ENCODE measurements at regions not wholly inside any gene's neighbourhood (a gene's known extent, or its start where the extent isn't known, plus 50 kb on each side); places are given as distances from the start of the nearest gene placed in this dataset.

DNA sequence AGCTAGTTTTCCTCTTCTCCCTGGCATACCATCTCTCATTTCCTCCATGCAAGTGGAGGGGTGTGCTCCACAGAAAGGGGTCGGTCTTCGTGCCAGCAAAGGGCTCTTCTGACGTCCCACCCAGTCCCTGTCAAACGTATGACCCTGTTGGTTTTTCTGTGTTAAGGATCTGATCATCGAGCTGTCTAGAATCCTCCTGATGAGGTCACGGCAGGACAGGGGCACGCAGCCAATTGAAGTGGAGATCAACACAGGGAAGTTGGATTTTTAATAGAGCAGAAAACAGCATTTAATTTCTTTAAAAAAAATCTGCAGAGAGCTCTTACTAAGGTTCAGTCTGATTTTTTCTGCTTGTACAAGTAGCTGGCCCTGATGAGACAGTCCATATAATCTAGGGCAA lies 339.4 kb downstream of the TEX29 start:
- H3K9me2 ChIP-seq (ENCODE audit: insufficient read depth, low read length) = no peaks in the 10 kb centered on the region
- no peaks in the 10 kb centered on the region for H3K27me3 ChIP-seq (ENCODE audit: insufficient read depth, low read depth, low read length)
- no peaks in the 10 kb centered on the region for H3K79me2 ChIP-seq (replicated peaks; ENCODE audit: insufficient read depth, low read length)
- H4K20me1 ChIP-seq (ENCODE audit: insufficient read depth) = no peaks in the 10 kb centered on the region
- H3K4me3 ChIP-seq (ENCODE audit: low read length) = no peak overlapping the region
- no peaks in the 10 kb centered on the region for H3F3A ChIP-seq (ENCODE audit: insufficient read depth, low read length, poor library complexity, severe bottlenecking)
- H3K9ac ChIP-seq (ENCODE audit: low read length) = no peak overlapping the region
- no peak overlapping the region for H2AFZ ChIP-seq (ENCODE audit: low read depth, low read length)
- TF ChIP-seq EZH2 (IDR thresholded peaks at IDR 0.05; ENCODE audit: borderline replicate concordance, insufficient read depth, low read length, poor library complexity, severe bottlenecking) = no peak
- TF ChIP-seq POLR2AphosphoS5 (IDR thresholded peaks at IDR 0.05) = no peak
- TF ChIP-seq, protein P1, sequence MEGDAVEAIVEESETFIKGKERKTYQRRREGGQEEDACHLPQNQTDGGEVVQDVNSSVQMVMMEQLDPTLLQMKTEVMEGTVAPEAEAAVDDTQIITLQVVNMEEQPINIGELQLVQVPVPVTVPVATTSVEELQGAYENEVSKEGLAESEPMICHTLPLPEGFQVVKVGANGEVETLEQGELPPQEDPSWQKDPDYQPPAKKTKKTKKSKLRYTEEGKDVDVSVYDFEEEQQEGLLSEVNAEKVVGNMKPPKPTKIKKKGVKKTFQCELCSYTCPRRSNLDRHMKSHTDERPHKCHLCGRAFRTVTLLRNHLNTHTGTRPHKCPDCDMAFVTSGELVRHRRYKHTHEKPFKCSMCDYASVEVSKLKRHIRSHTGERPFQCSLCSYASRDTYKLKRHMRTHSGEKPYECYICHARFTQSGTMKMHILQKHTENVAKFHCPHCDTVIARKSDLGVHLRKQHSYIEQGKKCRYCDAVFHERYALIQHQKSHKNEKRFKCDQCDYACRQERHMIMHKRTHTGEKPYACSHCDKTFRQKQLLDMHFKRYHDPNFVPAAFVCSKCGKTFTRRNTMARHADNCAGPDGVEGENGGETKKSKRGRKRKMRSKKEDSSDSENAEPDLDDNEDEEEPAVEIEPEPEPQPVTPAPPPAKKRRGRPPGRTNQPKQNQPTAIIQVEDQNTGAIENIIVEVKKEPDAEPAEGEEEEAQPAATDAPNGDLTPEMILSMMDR (IDR thresholded peaks at IDR 0.05; ENCODE audit: poor library complexity, severe bottlenecking) = no peak
- no peak for TF ChIP-seq SMC3 (conservative IDR thresholded peaks at IDR 0.05; ENCODE audit: poor library complexity)
- TF ChIP-seq MXI1 (conservative IDR thresholded peaks at IDR 0.05; ENCODE audit: poor library complexity, severe bottlenecking) = no peak
- H3K36me3 ChIP-seq (ENCODE audit: insufficient read depth, low read length) = no peaks in the 10 kb centered on the region
- no peak overlapping the region for H3K27ac ChIP-seq (ENCODE audit: low read length)
- no peak overlapping the region for H3K4me2 ChIP-seq (ENCODE audit: low read length)
- no peaks in the 10 kb centered on the region for H3K9me3 ChIP-seq (ENCODE audit: low read length)

DNA sequence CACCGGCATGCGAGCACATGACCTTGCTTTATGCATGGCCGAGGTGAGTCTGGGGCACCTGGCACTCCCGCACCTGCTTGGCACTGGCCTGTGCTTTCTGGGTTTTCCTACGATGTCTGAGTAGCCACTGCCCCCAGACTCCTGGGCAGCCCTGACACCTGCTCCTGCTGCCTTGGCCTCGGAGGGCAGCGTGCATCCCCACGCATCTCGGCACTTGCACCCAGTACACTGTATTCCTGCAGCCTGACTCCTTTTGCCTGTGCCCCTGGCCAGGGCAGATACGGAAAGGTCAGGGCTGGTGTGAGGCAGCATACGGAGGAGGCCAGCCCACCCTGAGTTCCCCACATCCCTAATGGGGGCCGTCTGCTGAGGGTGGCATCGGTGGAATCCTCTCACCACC lies 340.6 kb downstream of the TEX29 start:
- no peak overlapping the region for H3K4me2 ChIP-seq (ENCODE audit: low read length)
- no peak overlapping the region for H3K9ac ChIP-seq (ENCODE audit: low read length)
- no peaks in the 10 kb centered on the region for H3F3A ChIP-seq (ENCODE audit: insufficient read depth, low read length, poor library complexity, severe bottlenecking)
- H3K79me2 ChIP-seq (replicated peaks; ENCODE audit: insufficient read depth, low read length) = no peaks in the 10 kb centered on the region
- H3K27me3 ChIP-seq (ENCODE audit: insufficient read depth, low read depth, low read length) = no peaks in the 10 kb centered on the region
- no peaks in the 10 kb centered on the region for H3K9me3 ChIP-seq (ENCODE audit: low read length)
- no peaks in the 10 kb centered on the region for H3K36me3 ChIP-seq (ENCODE audit: insufficient read depth, low read length)
- no peaks in the 10 kb centered on the region for H3K9me2 ChIP-seq (ENCODE audit: insufficient read depth, low read length)
- no peak overlapping the region for H3K4me3 ChIP-seq (ENCODE audit: low read length)
- TF ChIP-seq RAD21 (conservative IDR thresholded peaks at IDR 0.05) = no peak
- TF ChIP-seq TAF1 (IDR thresholded peaks at IDR 0.05; ENCODE audit: low read depth) = no peak
- TF ChIP-seq EP300 (conservative IDR thresholded peaks at IDR 0.05; ENCODE audit: poor library complexity, severe bottlenecking) = no peak
- no peak for TF ChIP-seq EZH2 (IDR thresholded peaks at IDR 0.05; ENCODE audit: borderline replicate concordance, insufficient read depth, low read length, poor library complexity, severe bottlenecking)
- no peak for TF ChIP-seq SMC3 (conservative IDR thresholded peaks at IDR 0.05; ENCODE audit: poor library complexity)
- TF ChIP-seq POLR2AphosphoS5 (IDR thresholded peaks at IDR 0.05) = no peak
- TF ChIP-seq MXI1 (conservative IDR thresholded peaks at IDR 0.05; ENCODE audit: poor library complexity, severe bottlenecking) = no peak
- no peak overlapping the region for H2AFZ ChIP-seq (ENCODE audit: low read depth, low read length)
- H3K27ac ChIP-seq (ENCODE audit: low read length) = no peak overlapping the region
- H4K20me1 ChIP-seq (ENCODE audit: insufficient read depth) = no peaks in the 10 kb centered on the region

DNA sequence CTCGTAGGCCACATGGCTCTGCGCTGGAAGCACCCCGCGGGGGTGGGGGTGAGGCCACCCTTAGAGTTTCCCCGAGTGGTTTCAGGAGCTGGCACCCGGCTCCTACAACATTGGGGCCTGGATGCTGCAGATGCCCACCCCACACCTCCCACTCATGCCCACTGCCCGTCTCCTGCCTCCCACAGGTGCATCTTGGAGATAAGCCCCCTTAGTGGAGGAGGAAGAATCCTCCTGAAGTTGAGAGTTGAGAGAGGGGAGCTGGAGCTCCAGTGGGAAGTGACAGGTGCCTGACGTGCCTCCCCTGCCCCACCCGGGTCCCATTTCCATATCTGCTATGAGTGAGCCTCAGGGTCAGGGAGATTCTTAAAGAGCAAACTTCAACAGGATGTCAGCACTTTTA lies 341.3 kb downstream of the TEX29 start:
- Histone ChIP-seq H3K4me2 (ENCODE audit: low read length) (no peak overlapping the region), H2AFZ (ENCODE audit: low read depth, low read length) (no peak overlapping the region), H3F3A (ENCODE audit: insufficient read depth, low read length, poor library complexity, severe bottlenecking) (no peaks in the 10 kb centered on the region), H3K27me3 (ENCODE audit: insufficient read depth, low read depth, low read length) (no peaks in the 10 kb centered on the region), H3K9me3 (ENCODE audit: low read length) (no peaks in the 10 kb centered on the region), H3K79me2 (replicated peaks; ENCODE audit: insufficient read depth, low read length) (no peaks in the 10 kb centered on the region), H3K9me2 (ENCODE audit: insufficient read depth, low read length) (no peaks in the 10 kb centered on the region), H4K20me1 (ENCODE audit: insufficient read depth) (no peaks in the 10 kb centered on the region), H3K36me3 (ENCODE audit: insufficient read depth, low read length) (no peaks in the 10 kb centered on the region), H3K27ac (ENCODE audit: low read length) (no peak overlapping the region), H3K4me3 (ENCODE audit: low read length) (no peak overlapping the region), H3K9ac (ENCODE audit: low read length) (no peak overlapping the region)
- TF ChIP-seq, protein P2, sequence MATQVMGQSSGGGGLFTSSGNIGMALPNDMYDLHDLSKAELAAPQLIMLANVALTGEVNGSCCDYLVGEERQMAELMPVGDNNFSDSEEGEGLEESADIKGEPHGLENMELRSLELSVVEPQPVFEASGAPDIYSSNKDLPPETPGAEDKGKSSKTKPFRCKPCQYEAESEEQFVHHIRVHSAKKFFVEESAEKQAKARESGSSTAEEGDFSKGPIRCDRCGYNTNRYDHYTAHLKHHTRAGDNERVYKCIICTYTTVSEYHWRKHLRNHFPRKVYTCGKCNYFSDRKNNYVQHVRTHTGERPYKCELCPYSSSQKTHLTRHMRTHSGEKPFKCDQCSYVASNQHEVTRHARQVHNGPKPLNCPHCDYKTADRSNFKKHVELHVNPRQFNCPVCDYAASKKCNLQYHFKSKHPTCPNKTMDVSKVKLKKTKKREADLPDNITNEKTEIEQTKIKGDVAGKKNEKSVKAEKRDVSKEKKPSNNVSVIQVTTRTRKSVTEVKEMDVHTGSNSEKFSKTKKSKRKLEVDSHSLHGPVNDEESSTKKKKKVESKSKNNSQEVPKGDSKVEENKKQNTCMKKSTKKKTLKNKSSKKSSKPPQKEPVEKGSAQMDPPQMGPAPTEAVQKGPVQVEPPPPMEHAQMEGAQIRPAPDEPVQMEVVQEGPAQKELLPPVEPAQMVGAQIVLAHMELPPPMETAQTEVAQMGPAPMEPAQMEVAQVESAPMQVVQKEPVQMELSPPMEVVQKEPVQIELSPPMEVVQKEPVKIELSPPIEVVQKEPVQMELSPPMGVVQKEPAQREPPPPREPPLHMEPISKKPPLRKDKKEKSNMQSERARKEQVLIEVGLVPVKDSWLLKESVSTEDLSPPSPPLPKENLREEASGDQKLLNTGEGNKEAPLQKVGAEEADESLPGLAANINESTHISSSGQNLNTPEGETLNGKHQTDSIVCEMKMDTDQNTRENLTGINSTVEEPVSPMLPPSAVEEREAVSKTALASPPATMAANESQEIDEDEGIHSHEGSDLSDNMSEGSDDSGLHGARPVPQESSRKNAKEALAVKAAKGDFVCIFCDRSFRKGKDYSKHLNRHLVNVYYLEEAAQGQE (IDR thresholded peaks at IDR 0.05; ENCODE audit: borderline replicate concordance) = no peak
- TF ChIP-seq SMC3 (conservative IDR thresholded peaks at IDR 0.05; ENCODE audit: poor library complexity) (no peak), EZH2 (IDR thresholded peaks at IDR 0.05; ENCODE audit: borderline replicate concordance, insufficient read depth, low read length, poor library complexity, severe bottlenecking) (no peak), TAF1 (IDR thresholded peaks at IDR 0.05; ENCODE audit: low read depth) (no peak), RAD21 (conservative IDR thresholded peaks at IDR 0.05) (no peak), EP300 (conservative IDR thresholded peaks at IDR 0.05; ENCODE audit: poor library complexity, severe bottlenecking) (no peak), POLR2AphosphoS5 (IDR thresholded peaks at IDR 0.05) (no peak), MXI1 (conservative IDR thresholded peaks at IDR 0.05; ENCODE audit: poor library complexity, severe bottlenecking) (no peak)
- TF ChIP-seq, protein P1 (IDR thresholded peaks at IDR 0.05; ENCODE audit: poor library complexity, severe bottlenecking) = no peak
